ENCODE measurements at regions not wholly inside any gene's neighbourhood (a gene's known extent, or its start where the extent isn't known, plus 50 kb on each side); places are given as distances from the start of the nearest gene placed in this dataset.

DNA sequence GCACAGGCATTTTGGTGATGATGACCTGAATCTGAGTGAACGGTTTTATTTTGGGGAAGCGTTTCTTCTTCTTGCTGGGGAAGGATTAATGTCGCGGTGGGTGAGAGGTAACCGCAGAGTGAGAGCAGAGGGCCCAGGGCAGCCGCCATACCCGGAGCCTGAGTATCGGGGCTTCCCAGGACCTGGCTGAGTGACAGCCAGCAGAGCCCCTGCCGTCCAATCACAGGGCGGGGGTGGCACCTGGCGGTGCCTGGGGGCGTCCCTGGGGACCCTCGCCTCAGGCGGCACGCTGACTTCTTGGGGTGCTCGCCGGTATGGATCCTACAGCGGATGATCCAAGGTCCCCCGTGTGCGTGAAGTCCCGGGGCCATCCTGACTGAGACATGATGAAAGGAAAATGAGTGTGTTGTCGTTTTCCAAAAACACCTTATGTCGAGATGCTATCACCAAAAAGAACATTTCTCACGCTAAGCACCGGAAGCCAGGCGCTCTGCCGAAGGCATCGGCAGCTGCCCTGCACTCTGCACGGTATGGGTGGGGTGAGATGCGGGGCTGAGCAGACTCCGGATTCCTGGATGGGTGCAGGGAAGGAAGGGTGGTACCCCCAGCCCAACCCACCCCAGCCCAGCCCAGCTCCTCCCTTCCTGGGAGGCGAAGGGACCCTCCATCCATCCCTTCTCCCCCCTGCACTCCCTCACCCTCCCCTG lies 227.9 kb upstream of the SHH start:
- Histone ChIP-seq H2AFZ (ENCODE audit: low read depth, low read length) (no peak overlapping the region), H3K4me3 (replicated peaks in 1 of 3; ENCODE audit: insufficient read depth in 1 of 3, low read depth in 1 of 3, low read length in 3 of 3) (no peak overlapping the region), H3K27ac (ENCODE audit: insufficient read depth, low read depth, low read length) (no peak overlapping the region), H3K4me1 (ENCODE audit: control insufficient read depth, extremely low read depth, insufficient read depth, low read length) (no peaks in the 10 kb centered on the region), H3K4me2 (ENCODE audit: insufficient read depth, low read length) (no peak overlapping the region), H3K9me3 (replicated peaks; ENCODE audit: control insufficient read depth, insufficient read depth, low read length) (no peaks in the 10 kb centered on the region), H3K79me2 (ENCODE audit: control insufficient read depth, insufficient read depth, low read length) (no peaks in the 10 kb centered on the region), H3K36me3 (ENCODE audit: control insufficient read depth in 2 of 2, extremely low read depth in 1 of 2, insufficient read depth in 2 of 2, low read length in 2 of 2) (no peaks in the 10 kb centered on the region), H3K27me3 (ENCODE audit: control insufficient read depth in 2 of 2, insufficient read depth in 2 of 2, low read length in 2 of 2) (no peaks in the 10 kb centered on the region), H3K9me1 (replicated peaks; ENCODE audit: control insufficient read depth, extremely low read depth, insufficient read depth, low read length) (no peaks in the 10 kb centered on the region), H3K9ac (replicated peaks; ENCODE audit: extremely low read depth, insufficient read depth, low read length) (no peak overlapping the region), H4K20me1 (replicated peaks; ENCODE audit: control insufficient read depth, extremely low read depth, insufficient read depth, low read length) (no peaks in the 10 kb centered on the region)
- TF ChIP-seq GATA2 (IDR thresholded peaks at IDR 0.05; ENCODE audit: insufficient read depth, insufficient read length, low read depth, low read length) (no peak), POLR2AphosphoS5 (IDR thresholded peaks at IDR 0.05; ENCODE audit: insufficient read depth, low read depth, low read length) (no peak), POLR2A (IDR thresholded peaks at IDR 0.05; ENCODE audit: low read depth, low read length) (no peak), JUN (IDR thresholded peaks at IDR 0.05; ENCODE audit: borderline replicate concordance, insufficient read depth, insufficient read length, low read depth) (no peak), EZH2 (IDR thresholded peaks at IDR 0.05; ENCODE audit: borderline replicate concordance, low read depth, low read length, severe bottlenecking) (no peak), FOS (IDR thresholded peaks at IDR 0.05; ENCODE audit: borderline replicate concordance, insufficient read depth, low read length) (no peak), MYC (IDR thresholded peaks at IDR 0.05; ENCODE audit: low read depth, low read length) (no peak)
- TF ChIP-seq, protein P1, sequence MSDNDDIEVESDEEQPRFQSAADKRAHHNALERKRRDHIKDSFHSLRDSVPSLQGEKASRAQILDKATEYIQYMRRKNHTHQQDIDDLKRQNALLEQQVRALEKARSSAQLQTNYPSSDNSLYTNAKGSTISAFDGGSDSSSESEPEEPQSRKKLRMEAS (IDR thresholded peaks at IDR 0.05; ENCODE audit: insufficient read depth, insufficient read length), result no peak
- TF ChIP-seq, protein P2, sequence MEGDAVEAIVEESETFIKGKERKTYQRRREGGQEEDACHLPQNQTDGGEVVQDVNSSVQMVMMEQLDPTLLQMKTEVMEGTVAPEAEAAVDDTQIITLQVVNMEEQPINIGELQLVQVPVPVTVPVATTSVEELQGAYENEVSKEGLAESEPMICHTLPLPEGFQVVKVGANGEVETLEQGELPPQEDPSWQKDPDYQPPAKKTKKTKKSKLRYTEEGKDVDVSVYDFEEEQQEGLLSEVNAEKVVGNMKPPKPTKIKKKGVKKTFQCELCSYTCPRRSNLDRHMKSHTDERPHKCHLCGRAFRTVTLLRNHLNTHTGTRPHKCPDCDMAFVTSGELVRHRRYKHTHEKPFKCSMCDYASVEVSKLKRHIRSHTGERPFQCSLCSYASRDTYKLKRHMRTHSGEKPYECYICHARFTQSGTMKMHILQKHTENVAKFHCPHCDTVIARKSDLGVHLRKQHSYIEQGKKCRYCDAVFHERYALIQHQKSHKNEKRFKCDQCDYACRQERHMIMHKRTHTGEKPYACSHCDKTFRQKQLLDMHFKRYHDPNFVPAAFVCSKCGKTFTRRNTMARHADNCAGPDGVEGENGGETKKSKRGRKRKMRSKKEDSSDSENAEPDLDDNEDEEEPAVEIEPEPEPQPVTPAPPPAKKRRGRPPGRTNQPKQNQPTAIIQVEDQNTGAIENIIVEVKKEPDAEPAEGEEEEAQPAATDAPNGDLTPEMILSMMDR (IDR thresholded peaks at IDR 0.05; ENCODE audit: extremely low read depth in 1 of 2, insufficient read depth in 1 of 2, low read depth in 1 of 2, low read length in 2 of 2), result no peak
- DNase-seq (ENCODE audit: low read depth, low spot score) (no peak), FAIRE-seq (no peak)
- dilution Hi-C loops (cut with MboI; ENCODE audit: extremely low pct_ligation_motif_present, low sequenced_read_pairs) (no loop called here), intact Hi-C loops (cut with micrococcal nuclease) (no loop called here)
- POLR2A ChIA-PET, result no interaction called here
- CTCF ChIA-PET, result no interaction called here
- BruUV-seq (replicated peaks), result no TSS peak
